Osteoblast (primary cell): ENCODE measurements at regions not wholly inside any gene's neighbourhood (a gene's known extent, or its start where the extent isn't known, plus 50 kb on each side); places are given as distances from the start of the nearest gene placed in this dataset.

Source experiments
- DNase-seq: peaks from one replicate; pipeline ENCODE4 v3.0.0; 2011; ENCODE audit warnings: low spot score, mixed read lengths; ENCODE audit not compliant: insufficient read length; ENCODE audit errors: missing footprints
- H2AFZ ChIP-seq: 2 replicates; pipeline ENCODE4 v1.6.0; 2011; ENCODE audit warnings: mild to moderate bottlenecking, low read length
- H3K27ac ChIP-seq: 2 replicates; pipeline ENCODE4 v1.5.1; 2011; ENCODE audit warnings: mild to moderate bottlenecking, low read depth, low read length, moderate library complexity
- H3K27me3 ChIP-seq: 2 replicates; pipeline ENCODE4 v1.6.0; 2012; ENCODE audit warnings: mild to moderate bottlenecking, control low read depth, inconsistent platforms, low read length, moderate library complexity; ENCODE audit not compliant: insufficient read depth
- H3K36me3 ChIP-seq: 2 replicates; pipeline ENCODE4 v1.5.1; 2011; ENCODE audit warnings: mild to moderate bottlenecking, low read length, control low read depth, moderate library complexity; ENCODE audit not compliant: insufficient read depth
- H3K4me1 ChIP-seq: 2 replicates; pipeline ENCODE4 v1.5.1; 2011; ENCODE audit warnings: mild to moderate bottlenecking, low read length, control low read depth, moderate library complexity; ENCODE audit not compliant: insufficient read depth
- H3K4me2 ChIP-seq: 2 replicates; pipeline ENCODE4 v1.6.0; 2011; ENCODE audit warnings: mild to moderate bottlenecking, low read length; ENCODE audit not compliant: insufficient read depth
- H3K4me3 ChIP-seq: fragments of 200-600 bp; sonication (generic); 3 replicates; pipeline ENCODE4 v1.5.1; 2012; ENCODE audit warnings: mild to moderate bottlenecking, low read length, inconsistent platforms; ENCODE audit not compliant: insufficient read depth
- H3K79me2 ChIP-seq: 2 replicates; pipeline ENCODE4 v1.6.0; 2012; ENCODE audit warnings: mild to moderate bottlenecking, low read length, control low read depth, inconsistent platforms; ENCODE audit not compliant: insufficient read depth
- H3K9me3 ChIP-seq: 2 replicates; pipeline ENCODE4 v1.5.1; 2011; ENCODE audit warnings: low read depth, low read length, control low read depth
- H4K20me1 ChIP-seq: 2 replicates; pipeline ENCODE4 v1.6.0; 2012; ENCODE audit warnings: mild to moderate bottlenecking, low read length, control low read depth; ENCODE audit not compliant: insufficient read depth
- CTCF ChIP-seq: IDR thresholded peaks from 2 replicates; pipeline ENCODE4 v1.5.1; 2011; ENCODE audit warnings: mild to moderate bottlenecking, low read depth, low read length, moderate library complexity; ENCODE audit errors: extremely low read depth

GRCh38 chr2:217051416-217051815 lies 191.6 kb upstream of the TNP1 start:
- no peak overlapping the region for H2AFZ ChIP-seq
- no peak overlapping the region for H3K27ac ChIP-seq
- no peak for DNase-seq
- no peaks in the 10 kb centered on the region for H3K79me2 ChIP-seq
- no peak for TF ChIP-seq CTCF
- H3K4me1 ChIP-seq: peaks cover 20% of the 10 kb centered on the region
- no peaks in the 10 kb centered on the region for H3K9me3 ChIP-seq
- no peaks in the 10 kb centered on the region for H4K20me1 ChIP-seq
- H3K27me3 ChIP-seq: no peaks in the 10 kb centered on the region
- no peak overlapping the region for H3K4me2 ChIP-seq
- no peak overlapping the region for H3K4me3 ChIP-seq
- no peaks in the 10 kb centered on the region for H3K36me3 ChIP-seq

- H3K27ac ChIP-seq: no peak overlapping the region
- no peak for TF ChIP-seq CTCF
- peaks cover 22% of the 10 kb centered on the region for H3K4me1 ChIP-seq
Observed at GRCh38 chr2:217049956-217050355, 190.1 kb upstream of the TNP1 start.

GRCh38 chr2:217049422-217049821 lies 189.6 kb upstream of the TNP1 start:
- Histone ChIP-seq H3K4me1 (peaks cover 16% of the 10 kb centered on the region), H3K4me2 (no peak overlapping the region), H3K79me2 (no peaks in the 10 kb centered on the region), H3K4me3 (no peak overlapping the region), H2AFZ (no peak overlapping the region), H3K27me3 (no peaks in the 10 kb centered on the region), H3K9me3 (no peaks in the 10 kb centered on the region), H3K27ac (no peak overlapping the region), H4K20me1 (no peaks in the 10 kb centered on the region), H3K36me3 (no peaks in the 10 kb centered on the region)
- no peak for DNase-seq
- no peak for TF ChIP-seq CTCF

More at GRCh38 chr2:217049956-217050355, 190.1 kb upstream of the TNP1 start:
- Histone ChIP-seq H3K27me3 (no peaks in the 10 kb centered on the region), H3K79me2 (no peaks in the 10 kb centered on the region), H3K36me3 (no peaks in the 10 kb centered on the region), H4K20me1 (no peaks in the 10 kb centered on the region), H3K4me3 (no peak overlapping the region), H3K9me3 (no peaks in the 10 kb centered on the region), H2AFZ (no peak overlapping the region), H3K4me2 (no peak overlapping the region)
- DNase-seq: no peak

GRCh38 chr2:217048730-217049129 lies 188.9 kb upstream of the TNP1 start:
- no peak overlapping the region for H3K27ac ChIP-seq
- no peaks in the 10 kb centered on the region for H3K79me2 ChIP-seq
- H3K4me1 ChIP-seq: peaks cover 10% of the 10 kb centered on the region
- no peaks in the 10 kb centered on the region for H3K9me3 ChIP-seq
- no peak for DNase-seq
- H3K27me3 ChIP-seq: no peaks in the 10 kb centered on the region
- TF ChIP-seq CTCF: no peak
- no peaks in the 10 kb centered on the region for H3K36me3 ChIP-seq
- no peaks in the 10 kb centered on the region for H4K20me1 ChIP-seq
- no peak overlapping the region for H2AFZ ChIP-seq
- H3K4me2 ChIP-seq: no peak overlapping the region
- no peak overlapping the region for H3K4me3 ChIP-seq
